GM12892 (cell line): ENCODE measurements at regions not wholly inside any gene's neighbourhood (a gene's known extent, or its start where the extent isn't known, plus 50 kb on each side); places are given as distances from the start of the nearest gene placed in this dataset.

Experiments
- POLR2A ChIP-seq: IDR thresholded peaks from 2 replicates; pipeline ENCODE4 v1.6.1; 2011; ENCODE audit warnings: low read depth, low read length, control low read depth
- POLR2AphosphoS5 ChIP-seq: IDR thresholded peaks from 2 replicates; pipeline ENCODE4 v1.6.1; 2011; ENCODE audit warnings: low read depth, low read length, control low read depth
- TAF1 ChIP-seq: IDR thresholded peaks from 2 replicates; pipeline ENCODE4 v1.6.1; 2011; ENCODE audit warnings: low read depth, mild to moderate bottlenecking, control low read depth, low read length, borderline replicate concordance

GRCh38 chr16:22665803-22666202 is 148.2 kb upstream of the HS3ST2 start:
- TF ChIP-seq POLR2AphosphoS5 = no peak
- no peak for TF ChIP-seq POLR2A
- no peak for TF ChIP-seq TAF1
